ENCODE measurements at regions not wholly inside any gene's neighbourhood (a gene's known extent, or its start where the extent isn't known, plus 50 kb on each side); places are given as distances from the start of the nearest gene placed in this dataset.

DNA sequence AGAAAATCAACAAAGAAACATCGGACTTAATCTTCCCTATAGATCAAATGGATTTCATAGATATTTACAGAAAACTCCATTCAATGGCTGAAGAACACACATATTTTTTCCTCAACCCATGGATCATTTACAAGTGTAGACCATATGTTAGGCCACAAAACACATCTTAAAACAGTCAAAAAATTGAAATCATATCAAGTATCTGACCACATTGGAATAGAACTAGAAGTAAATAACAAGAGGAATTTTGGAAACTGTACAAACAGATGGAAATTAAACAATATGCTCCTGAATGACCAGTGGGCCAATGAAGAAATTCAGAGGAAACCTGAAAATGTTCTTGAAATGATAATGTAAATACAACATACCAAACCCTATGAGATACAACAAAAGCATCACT, 323.1 kb upstream of the GPR149 start:
- DNase-seq (ENCODE audit: extremely low spot score, unreplicated experiment) = no peak
- no peak for TF ChIP-seq CTCF (conservative IDR thresholded peaks at IDR 0.05)
- Mint-ChIP-seq H3K27me3 (no peaks in the 10 kb centered on the region), H3K36me3 (no peaks in the 10 kb centered on the region), H3K4me3 (no peak overlapping the region), H3K27ac (no peak overlapping the region), H3K4me1 (ENCODE audit: unreplicated experiment) (no peaks in the 10 kb centered on the region), H3K9me3 (no peaks in the 10 kb centered on the region)

DNA sequence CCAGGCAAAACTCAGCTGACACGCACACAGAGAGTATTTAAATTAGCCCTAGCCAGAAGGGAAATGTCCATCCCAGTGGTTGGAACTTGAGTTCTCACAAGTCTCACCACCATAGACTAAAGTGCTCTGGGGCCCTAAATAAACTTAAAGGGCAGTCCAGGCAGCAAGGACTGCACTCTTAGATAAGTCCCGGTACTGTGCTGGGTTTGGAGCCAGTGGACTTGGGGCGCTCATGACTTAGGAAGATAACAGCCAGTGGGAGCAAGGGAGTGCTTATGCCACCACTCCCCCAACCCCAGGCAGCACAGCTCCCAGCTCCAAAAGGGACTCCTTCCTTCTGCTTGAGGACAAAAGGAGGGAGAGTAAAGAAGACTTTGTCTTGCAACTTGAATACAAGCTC, 319.5 kb upstream of the GPR149 start:
- Mint-ChIP-seq H3K4me3 (no peak overlapping the region), H3K9me3 (no peaks in the 10 kb centered on the region), H3K27ac (no peak overlapping the region), H3K27me3 (no peaks in the 10 kb centered on the region), H3K36me3 (no peaks in the 10 kb centered on the region), H3K4me1 (ENCODE audit: unreplicated experiment) (no peaks in the 10 kb centered on the region)
- no peak for DNase-seq (ENCODE audit: extremely low spot score, unreplicated experiment)
- TF ChIP-seq CTCF (conservative IDR thresholded peaks at IDR 0.05) = no peak

DNA sequence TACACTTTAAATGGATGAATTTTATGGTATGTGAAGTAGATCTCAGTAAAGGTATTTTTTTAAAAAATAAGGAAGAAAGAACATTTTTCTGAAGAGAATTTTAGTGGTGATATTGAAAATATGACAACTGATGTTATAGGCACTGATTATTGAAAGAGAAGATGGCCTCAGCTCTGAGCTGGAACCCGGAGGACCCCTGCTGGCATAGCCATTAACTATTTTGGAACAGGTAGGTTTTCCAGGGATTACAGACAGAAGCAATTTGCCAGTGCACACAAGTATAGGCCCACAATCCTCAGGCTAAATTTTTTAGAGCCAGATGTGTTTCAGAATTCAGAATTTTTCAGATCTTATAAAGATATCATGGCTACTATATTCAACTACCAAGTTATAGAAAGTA, 315.9 kb upstream of the GPR149 start:
- H3K27ac Mint-ChIP-seq = no peak overlapping the region
- H3K4me1 Mint-ChIP-seq (ENCODE audit: unreplicated experiment) = no peaks in the 10 kb centered on the region
- no peak overlapping the region for H3K4me3 Mint-ChIP-seq
- H3K27me3 Mint-ChIP-seq = no peaks in the 10 kb centered on the region
- peaks cover 4% of the 10 kb centered on the region for H3K9me3 Mint-ChIP-seq
- TF ChIP-seq CTCF (conservative IDR thresholded peaks at IDR 0.05) = peak; percentile 16
- no peaks in the 10 kb centered on the region for H3K36me3 Mint-ChIP-seq
- no peak for DNase-seq (ENCODE audit: extremely low spot score, unreplicated experiment)

- Mint-ChIP-seq H3K27ac (no peak overlapping the region), H3K4me1 (ENCODE audit: unreplicated experiment) (no peaks in the 10 kb centered on the region), H3K36me3 (no peaks in the 10 kb centered on the region), H3K4me3 (no peak overlapping the region), H3K9me3 (peaks cover 4% of the 10 kb centered on the region), H3K27me3 (no peaks in the 10 kb centered on the region)
- TF ChIP-seq CTCF (conservative IDR thresholded peaks at IDR 0.05) = no peak
- DNase-seq (ENCODE audit: extremely low spot score, unreplicated experiment) = no peak
Measured at GRCh38 chr3:154745122-154745521, 315.1 kb upstream of the GPR149 start.

DNA sequence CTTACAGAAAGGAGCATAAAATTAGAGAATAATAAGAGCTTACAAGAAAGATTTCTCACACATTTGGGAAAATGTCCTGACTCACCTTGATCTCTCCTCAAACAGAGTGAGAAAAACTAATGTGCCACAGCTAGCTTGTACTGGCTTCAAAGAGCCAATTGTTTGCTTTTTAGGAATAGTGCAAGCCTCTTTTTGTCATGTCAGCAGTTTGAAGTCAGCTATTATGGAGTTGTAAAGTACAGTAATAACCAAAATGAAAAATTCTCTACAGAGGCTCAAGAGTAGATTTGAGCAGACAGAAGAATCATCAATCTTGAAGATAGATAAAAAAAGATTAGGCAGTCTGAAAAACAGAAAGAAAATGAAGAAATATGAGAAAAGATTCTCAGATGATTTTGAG, 313.4 kb upstream of the GPR149 start:
- no peaks in the 10 kb centered on the region for H3K4me1 Mint-ChIP-seq (ENCODE audit: unreplicated experiment)
- no peaks in the 10 kb centered on the region for H3K36me3 Mint-ChIP-seq
- H3K27ac Mint-ChIP-seq = no peak overlapping the region
- peaks cover 4% of the 10 kb centered on the region for H3K9me3 Mint-ChIP-seq
- no peak overlapping the region for H3K4me3 Mint-ChIP-seq
- DNase-seq (ENCODE audit: extremely low spot score, unreplicated experiment) = no peak
- H3K27me3 Mint-ChIP-seq = no peaks in the 10 kb centered on the region
- TF ChIP-seq CTCF (conservative IDR thresholded peaks at IDR 0.05) = no peak

DNA sequence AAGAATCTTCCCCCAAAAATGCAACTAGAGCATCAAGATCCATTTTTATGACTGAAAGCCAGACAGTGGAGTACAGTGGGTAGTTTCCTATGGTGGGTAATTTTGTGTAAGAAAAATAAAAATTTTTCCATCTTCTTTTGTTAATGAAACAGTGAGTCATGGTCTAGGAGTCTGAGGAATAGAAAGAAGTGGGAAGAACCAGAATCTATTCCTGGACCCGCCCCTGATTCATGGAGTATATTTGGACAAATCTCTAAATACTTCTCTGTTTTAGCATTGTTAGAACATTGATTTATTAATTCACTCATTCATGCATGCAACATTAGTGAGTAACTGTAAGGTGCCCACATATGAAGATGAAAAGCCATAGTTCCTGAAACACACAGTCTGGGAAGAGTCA, 304.5 kb upstream of the GPR149 start:
- H3K4me3 Mint-ChIP-seq = no peak overlapping the region
- DNase-seq (ENCODE audit: extremely low spot score, unreplicated experiment) = no peak
- no peaks in the 10 kb centered on the region for H3K27me3 Mint-ChIP-seq
- no peaks in the 10 kb centered on the region for H3K36me3 Mint-ChIP-seq
- no peaks in the 10 kb centered on the region for H3K9me3 Mint-ChIP-seq
- H3K4me1 Mint-ChIP-seq (ENCODE audit: unreplicated experiment) = no peaks in the 10 kb centered on the region
- H3K27ac Mint-ChIP-seq = no peak overlapping the region
- no peak for TF ChIP-seq CTCF (conservative IDR thresholded peaks at IDR 0.05)
